Ascending aorta (tissue), 2 donors: ENCODE measurements at regions not wholly inside any gene's neighbourhood (a gene's known extent, or its start where the extent isn't known, plus 50 kb on each side); places are given as distances from the start of the nearest gene placed in this dataset.
A peak's percentile ranks its signal among the peaks of the same experiment; 100 is the strongest.

ENCODE experiments used
- DNase-seq, 2 donors: peaks; one replicate each; pipeline ENCODE4 v3.0.0-alpha.2; 2019; ENCODE audit warnings: low spot score in 2 of 2
- H3K27ac ChIP-seq, 2 donors: fragments of 200-600 bp; sonication (generic); one replicate each; pipeline ENCODE4 v1.5.1; 2016 to 2017; ENCODE audit warnings: mild to moderate bottlenecking in 1 of 2
- H3K27me3 ChIP-seq: fragments of 200-600 bp; sonication (generic); one replicate; pipeline ENCODE4 v1.5.1; 2017
- H3K36me3 ChIP-seq, 2 donors: fragments of 200-600 bp; sonication (generic); one replicate each; pipeline ENCODE4 v1.5.1; 2016
- H3K4me1 ChIP-seq, 2 donors: fragments of 200-600 bp; sonication (generic); one replicate each; pipeline ENCODE4 v1.5.1; 2016 to 2017; ENCODE audit warnings: mild to moderate bottlenecking in 1 of 2
- H3K4me3 ChIP-seq, 2 donors: fragments of 200-600 bp; sonication (generic); one replicate each; pipeline ENCODE4 v1.5.1; 2016 to 2017; ENCODE audit warnings: mild to moderate bottlenecking in 1 of 2
- H3K9me3 ChIP-seq, 2 donors: fragments of 200-600 bp; sonication (generic); one replicate each; pipeline ENCODE4 v1.5.1; 2016
- intact Hi-C: fragments of 100-400 bp; cut with DNase I; formaldehyde crosslinking; loops from one replicate; pipeline ENCODE4 v1.15.1; 2023
- TF ChIP-seq, protein P1 (sequence below), 3 experiments: fragments of 200-600 bp in 2 of 3; fragments of 450-650 bp in 1 of 3; sonication (generic) in 2 of 3; IDR thresholded peaks; one replicate each; pipeline ENCODE4 v1.5.1; 2016 to 2019; ENCODE audit warnings: antibody characterized with exemption in 3 of 3, mild to moderate bottlenecking in 1 of 3, moderate library complexity in 1 of 3

DNA sequence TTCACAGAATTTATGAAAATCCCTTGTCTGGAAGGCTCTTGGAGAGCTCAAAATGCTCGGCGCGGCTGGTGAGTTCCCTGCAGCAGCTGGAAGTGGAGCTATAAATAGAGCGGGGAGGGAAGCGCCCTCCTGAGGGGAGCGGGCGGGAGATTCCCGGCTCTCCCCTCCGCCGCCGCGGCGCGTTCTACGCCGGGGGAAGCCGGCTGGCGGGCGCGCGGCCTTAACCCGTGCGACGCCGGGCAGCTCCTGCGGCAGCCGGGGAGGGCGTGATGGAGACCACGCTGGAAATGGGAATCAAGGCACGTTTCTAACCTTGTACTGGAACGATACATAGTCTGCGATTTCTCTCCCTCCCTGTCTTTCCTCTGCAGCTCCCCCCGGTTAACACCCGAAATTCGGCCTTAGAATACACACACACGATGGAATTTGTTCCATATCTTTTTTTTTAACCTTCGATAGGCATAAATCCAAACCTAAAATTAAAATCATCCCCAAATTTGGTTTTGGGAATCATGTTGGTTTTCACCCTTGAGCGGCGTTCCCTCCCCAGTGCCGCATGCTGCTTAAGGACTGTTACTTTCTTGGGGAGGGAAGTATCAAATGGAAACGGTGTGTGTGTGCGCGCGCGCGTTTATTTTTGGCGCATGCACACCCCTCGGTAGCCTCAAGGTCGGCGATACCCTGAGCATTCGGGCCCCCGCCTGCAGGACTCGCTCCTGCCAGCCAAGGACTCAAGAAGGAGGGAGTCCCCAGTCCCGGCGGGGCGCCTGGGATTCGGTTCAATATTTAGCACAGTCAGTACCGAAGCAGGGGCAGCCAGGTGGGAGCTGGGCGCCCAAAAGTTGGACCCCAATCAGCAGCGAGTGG is 306.3 kb upstream of the KCNN2 start:
- H3K27ac ChIP-seq = no peak overlapping the region
- H3K4me3 ChIP-seq = peak overlapping the region; percentile 47 to 67
- no peaks in the 10 kb centered on the region for H3K27me3 ChIP-seq
- no peak for DNase-seq
- intact Hi-C loops = no loop called here
- H3K9me3 ChIP-seq = no peaks in the 10 kb centered on the region
- no peaks in the 10 kb centered on the region for H3K4me1 ChIP-seq
- H3K36me3 ChIP-seq = no peaks in the 10 kb centered on the region
- TF ChIP-seq, protein P1, sequence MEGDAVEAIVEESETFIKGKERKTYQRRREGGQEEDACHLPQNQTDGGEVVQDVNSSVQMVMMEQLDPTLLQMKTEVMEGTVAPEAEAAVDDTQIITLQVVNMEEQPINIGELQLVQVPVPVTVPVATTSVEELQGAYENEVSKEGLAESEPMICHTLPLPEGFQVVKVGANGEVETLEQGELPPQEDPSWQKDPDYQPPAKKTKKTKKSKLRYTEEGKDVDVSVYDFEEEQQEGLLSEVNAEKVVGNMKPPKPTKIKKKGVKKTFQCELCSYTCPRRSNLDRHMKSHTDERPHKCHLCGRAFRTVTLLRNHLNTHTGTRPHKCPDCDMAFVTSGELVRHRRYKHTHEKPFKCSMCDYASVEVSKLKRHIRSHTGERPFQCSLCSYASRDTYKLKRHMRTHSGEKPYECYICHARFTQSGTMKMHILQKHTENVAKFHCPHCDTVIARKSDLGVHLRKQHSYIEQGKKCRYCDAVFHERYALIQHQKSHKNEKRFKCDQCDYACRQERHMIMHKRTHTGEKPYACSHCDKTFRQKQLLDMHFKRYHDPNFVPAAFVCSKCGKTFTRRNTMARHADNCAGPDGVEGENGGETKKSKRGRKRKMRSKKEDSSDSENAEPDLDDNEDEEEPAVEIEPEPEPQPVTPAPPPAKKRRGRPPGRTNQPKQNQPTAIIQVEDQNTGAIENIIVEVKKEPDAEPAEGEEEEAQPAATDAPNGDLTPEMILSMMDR (IDR thresholded peaks at IDR 0.05) = no peak

DNA sequence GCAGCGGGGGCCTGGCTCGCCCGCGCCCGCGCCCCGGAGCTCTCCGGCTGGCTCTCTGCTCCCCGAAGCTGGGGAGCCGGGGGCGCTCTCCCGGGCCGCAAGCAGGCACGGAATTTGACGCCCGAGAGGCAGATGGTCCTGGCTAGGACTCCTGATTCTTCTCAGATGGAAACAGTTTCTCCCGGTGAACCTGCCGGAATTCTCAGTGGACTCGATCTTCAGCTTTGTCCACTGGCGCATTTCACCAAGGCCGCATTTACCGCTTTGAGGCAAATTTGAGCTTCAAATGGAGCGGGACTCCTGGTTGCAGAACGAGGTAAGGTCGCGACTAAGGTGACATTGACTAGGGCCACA is 305.7 kb upstream of the KCNN2 start:
- Histone ChIP-seq H3K9me3 (no peaks in the 10 kb centered on the region), H3K27me3 (no peaks in the 10 kb centered on the region), H3K27ac (no peak overlapping the region), H3K36me3 (no peaks in the 10 kb centered on the region), H3K4me3 (peak overlapping the region; percentile 47 to 67), H3K4me1 (no peaks in the 10 kb centered on the region)
- DNase-seq = no peak
- intact Hi-C loops = no loop called here
- TF ChIP-seq, protein P1 (IDR thresholded peaks at IDR 0.05) = no peak

- H3K9me3 ChIP-seq = no peaks in the 10 kb centered on the region
- H3K27me3 ChIP-seq = no peaks in the 10 kb centered on the region
- no peaks in the 10 kb centered on the region for H3K36me3 ChIP-seq
- no peak overlapping the region for H3K4me3 ChIP-seq
- intact Hi-C loops = no loop called here
- no peak overlapping the region for H3K27ac ChIP-seq
- TF ChIP-seq, protein P1 (IDR thresholded peaks at IDR 0.05) = no peak
- DNase-seq = no peak
- H3K4me1 ChIP-seq = no peaks in the 10 kb centered on the region
Measured at GRCh38 chr5:114060866-114061265, 301.0 kb upstream of the KCNN2 start.

DNA sequence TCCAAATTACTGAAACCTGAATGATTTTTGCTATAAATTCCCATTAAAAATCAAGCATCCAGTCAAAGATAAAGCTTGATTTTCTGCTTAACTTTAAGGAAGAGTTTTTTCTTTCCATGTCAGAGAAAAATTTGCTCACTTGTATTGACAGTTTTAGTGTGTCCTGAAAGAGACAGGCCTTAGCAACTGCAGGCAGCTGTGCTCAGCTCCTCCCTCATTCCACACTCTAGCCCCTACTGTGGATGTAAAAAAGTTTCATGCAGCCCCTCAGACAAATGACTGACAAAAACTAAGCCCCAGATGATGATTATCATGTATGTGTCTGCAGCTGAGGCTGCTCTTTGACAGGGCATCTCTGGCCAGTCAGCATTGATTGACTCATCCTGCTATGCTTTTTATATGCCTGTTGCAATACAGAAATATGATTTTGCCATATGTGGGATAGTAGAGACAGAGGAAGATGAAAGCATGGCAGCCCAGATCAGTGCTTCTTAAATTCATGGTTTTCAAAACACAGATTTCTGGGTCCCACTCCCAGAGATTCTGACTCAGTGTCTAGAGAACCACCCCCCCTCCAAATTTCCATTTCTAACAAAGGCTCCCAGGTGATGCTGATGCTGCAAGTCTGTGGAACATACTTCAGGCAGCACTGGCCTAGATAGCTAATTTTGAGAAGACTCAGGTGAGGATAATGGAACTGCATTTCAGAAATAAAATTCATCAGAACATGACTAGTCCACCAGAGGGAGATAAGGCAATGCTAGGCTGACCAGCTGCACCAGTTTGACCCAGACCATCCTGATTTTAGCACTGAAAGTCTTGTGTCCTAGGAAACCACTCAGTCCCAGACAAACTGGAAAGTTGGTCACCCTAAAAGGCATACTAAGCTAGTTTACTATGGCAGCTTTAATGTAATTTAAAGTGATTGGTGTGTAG is 298.7 kb upstream of the KCNN2 start:
- H3K27ac ChIP-seq = no peak overlapping the region
- no peaks in the 10 kb centered on the region for H3K4me1 ChIP-seq
- no peaks in the 10 kb centered on the region for H3K27me3 ChIP-seq
- TF ChIP-seq, protein P1 (IDR thresholded peaks at IDR 0.05) = no peak
- no peak for DNase-seq
- H3K9me3 ChIP-seq = no peaks in the 10 kb centered on the region
- H3K36me3 ChIP-seq = no peaks in the 10 kb centered on the region
- intact Hi-C loops = no loop called here
- H3K4me3 ChIP-seq = no peak overlapping the region

DNA sequence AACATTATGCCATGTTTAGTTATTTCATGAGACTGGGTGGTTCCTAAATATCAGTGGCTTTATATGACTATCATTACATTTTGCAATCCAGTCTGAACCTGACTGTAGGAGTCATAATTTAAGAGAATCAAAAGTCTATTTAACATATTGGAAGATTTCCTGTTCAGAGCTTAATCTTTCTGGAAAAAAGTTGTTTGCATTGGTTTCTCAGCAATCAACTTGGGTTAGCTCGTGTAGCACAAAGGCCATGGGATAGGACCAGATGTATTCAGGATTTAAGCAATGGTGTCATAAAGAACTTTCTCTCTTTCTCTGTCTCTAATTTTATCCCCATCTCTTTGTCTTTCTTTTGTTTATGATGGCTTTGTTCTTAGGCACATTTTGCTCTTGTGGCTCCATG is 296.0 kb upstream of the KCNN2 start:
- no peak for DNase-seq
- H3K4me3 ChIP-seq = no peak overlapping the region
- no peak overlapping the region for H3K27ac ChIP-seq
- no peaks in the 10 kb centered on the region for H3K4me1 ChIP-seq
- H3K9me3 ChIP-seq = no peaks in the 10 kb centered on the region
- H3K36me3 ChIP-seq = no peaks in the 10 kb centered on the region
- TF ChIP-seq, protein P1 (IDR thresholded peaks at IDR 0.05) = no peak
- H3K27me3 ChIP-seq = no peaks in the 10 kb centered on the region
- intact Hi-C loops = no loop called here
